ENCODE measurements at regions not wholly inside any gene's neighbourhood (a gene's known extent, or its start where the extent isn't known, plus 50 kb on each side); places are given as distances from the start of the nearest gene placed in this dataset.

DNA sequence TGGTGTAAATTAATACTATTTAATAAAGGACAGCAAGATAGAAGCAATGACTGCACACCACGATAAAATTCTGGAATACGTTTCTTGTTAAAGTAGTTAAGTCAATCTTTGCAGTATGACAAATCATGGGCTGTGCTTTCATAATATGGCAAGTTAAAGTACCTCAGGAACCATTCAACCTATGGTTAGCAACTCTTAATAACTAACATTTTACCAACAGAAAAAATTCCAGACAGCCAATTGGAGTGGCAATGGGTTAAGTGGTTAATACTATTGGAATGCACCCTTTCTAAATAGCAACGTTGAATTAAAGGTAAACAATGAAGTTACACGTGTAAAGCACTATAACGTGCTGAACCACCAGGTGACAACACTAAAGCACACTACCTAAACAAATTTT, 72.4 kb upstream of the ZCCHC13 start:
- no peaks in the 10 kb centered on the region; the same call in 1 of the 2 replicates for H3K36me3 ChIP-seq (ENCODE audit: insufficient read depth, low read length)
- no peak overlapping the region for H2AFZ ChIP-seq (ENCODE audit: low read length, unreplicated experiment)
- H3K27me3 ChIP-seq (ENCODE audit: insufficient read depth, low read length) = no peaks in the 10 kb centered on the region
- no peaks in the 10 kb centered on the region for H3K4me1 ChIP-seq (ENCODE audit: control insufficient read depth, insufficient read depth, low read length, unreplicated experiment)
- H3K4me3 ChIP-seq (ENCODE audit: low read depth, low read length) = no peak overlapping the region
- peaks cover 5% of the 10 kb centered on the region for H3K79me2 ChIP-seq (ENCODE audit: control insufficient read depth, insufficient read depth, low read length, unreplicated experiment)
- no peak overlapping the region for H3K27ac ChIP-seq (ENCODE audit: low read depth, low read length)

DNA sequence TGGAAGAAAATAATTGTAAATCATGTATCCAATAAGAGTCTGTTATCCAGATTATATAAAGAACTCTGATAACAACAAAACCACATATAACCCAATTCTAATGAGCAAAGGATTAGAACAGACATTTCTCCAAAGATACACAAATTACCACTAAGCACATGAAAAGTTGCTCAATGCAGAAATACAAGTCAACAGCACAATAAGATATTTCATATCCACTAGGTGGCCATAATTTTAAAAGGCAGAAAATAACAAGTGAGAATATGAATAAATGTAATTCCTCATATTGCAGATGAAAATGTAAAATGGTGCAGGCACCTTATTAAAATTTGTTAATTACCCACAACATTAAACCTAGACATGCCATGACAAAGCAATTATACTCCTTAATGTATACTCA, 73.9 kb upstream of the ZCCHC13 start:
- no peak overlapping the region for H3K27ac ChIP-seq (ENCODE audit: low read depth, low read length)
- no peak overlapping the region for H2AFZ ChIP-seq (ENCODE audit: low read length, unreplicated experiment)
- peaks cover 8% of the 10 kb centered on the region for H3K79me2 ChIP-seq (ENCODE audit: control insufficient read depth, insufficient read depth, low read length, unreplicated experiment)
- no peaks in the 10 kb centered on the region for H3K27me3 ChIP-seq (ENCODE audit: insufficient read depth, low read length)
- H3K4me3 ChIP-seq (ENCODE audit: low read depth, low read length) = no peak overlapping the region
- no peaks in the 10 kb centered on the region; the same call in 1 of the 2 replicates for H3K36me3 ChIP-seq (ENCODE audit: insufficient read depth, low read length)
- no peaks in the 10 kb centered on the region for H3K4me1 ChIP-seq (ENCODE audit: control insufficient read depth, insufficient read depth, low read length, unreplicated experiment)

DNA sequence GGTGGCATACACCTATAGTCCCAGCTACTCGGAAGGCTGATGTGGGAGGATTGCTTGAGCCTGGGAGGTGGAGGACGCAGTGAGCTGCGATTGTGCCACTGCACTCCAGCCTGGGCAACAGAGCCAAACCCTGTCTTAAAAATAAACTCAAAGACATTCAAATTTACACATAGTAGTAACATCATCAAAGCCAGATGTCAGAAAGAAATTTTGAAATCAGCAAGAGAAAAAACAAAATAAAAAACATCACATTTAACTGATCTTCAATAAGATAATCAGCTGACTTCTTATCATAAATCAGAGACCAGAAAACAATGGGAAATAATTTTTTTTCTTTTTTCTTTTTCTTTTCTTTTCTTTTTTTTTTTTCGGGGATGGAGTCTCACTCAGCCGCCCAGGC, 78.9 kb upstream of the ZCCHC13 start:
- Histone ChIP-seq H3K79me2 (ENCODE audit: control insufficient read depth, insufficient read depth, low read length, unreplicated experiment) (peaks cover 8% of the 10 kb centered on the region), H3K36me3 (ENCODE audit: insufficient read depth, low read length) (peaks cover 3% of the 10 kb centered on the region; the same call in 1 of the 2 replicates), H3K27me3 (ENCODE audit: insufficient read depth, low read length) (no peaks in the 10 kb centered on the region), H2AFZ (ENCODE audit: low read length, unreplicated experiment) (no peak overlapping the region), H3K4me3 (ENCODE audit: low read depth, low read length) (no peak overlapping the region), H3K27ac (ENCODE audit: low read depth, low read length) (no peak overlapping the region), H3K4me1 (ENCODE audit: control insufficient read depth, insufficient read depth, low read length, unreplicated experiment) (no peaks in the 10 kb centered on the region)

DNA sequence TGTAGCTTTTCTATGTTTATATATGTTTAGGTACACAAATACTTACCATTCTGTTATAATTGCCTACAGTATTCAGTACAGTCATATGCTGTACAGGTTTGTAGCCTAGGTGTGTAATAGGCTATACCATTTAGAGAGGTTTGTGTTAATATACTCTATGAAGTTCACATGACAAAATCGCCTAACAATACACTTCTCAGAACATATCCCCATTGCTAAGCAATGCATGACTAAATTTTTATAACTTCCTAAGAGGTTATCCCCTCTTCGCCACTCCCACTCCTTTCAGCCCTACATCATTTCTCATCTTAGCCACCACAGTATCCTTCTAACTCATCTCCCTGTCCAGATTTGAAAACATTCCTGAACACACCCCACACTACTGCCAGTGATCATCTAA, 83.7 kb upstream of the ZCCHC13 start:
- Histone ChIP-seq H3K36me3 (ENCODE audit: insufficient read depth, low read length) (0 out of 2 replicates have a peak, but pooled peaks cover 7% of the 10 kb centered on the region), H3K4me3 (ENCODE audit: low read depth, low read length) (no peak overlapping the region), H2AFZ (ENCODE audit: low read length, unreplicated experiment) (no peak overlapping the region), H3K27ac (ENCODE audit: low read depth, low read length) (no peak overlapping the region), H3K79me2 (ENCODE audit: control insufficient read depth, insufficient read depth, low read length, unreplicated experiment) (peaks cover 2% of the 10 kb centered on the region), H3K27me3 (ENCODE audit: insufficient read depth, low read length) (no peaks in the 10 kb centered on the region), H3K4me1 (ENCODE audit: control insufficient read depth, insufficient read depth, low read length, unreplicated experiment) (no peaks in the 10 kb centered on the region)

DNA sequence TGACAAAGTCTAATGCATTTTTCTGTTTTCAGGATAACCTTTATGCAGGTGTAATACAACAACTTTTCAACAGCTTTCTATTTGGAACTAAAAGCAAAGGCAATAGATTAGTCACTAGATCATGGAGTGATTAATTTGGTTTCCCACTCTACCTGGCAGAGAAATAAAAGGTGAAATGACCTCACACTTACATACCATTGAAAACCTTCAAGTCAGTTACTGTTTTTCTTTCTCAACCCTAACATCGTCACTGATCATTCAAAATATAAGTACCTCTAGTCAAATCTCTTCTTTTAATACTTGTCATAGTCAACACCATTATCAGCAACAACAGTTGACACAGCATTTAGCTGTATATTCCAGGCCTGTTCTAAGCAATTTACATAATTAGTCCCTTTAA, 85.1 kb upstream of the ZCCHC13 start:
- no peak overlapping the region for H2AFZ ChIP-seq (ENCODE audit: low read length, unreplicated experiment)
- H3K27me3 ChIP-seq (ENCODE audit: insufficient read depth, low read length) = no peaks in the 10 kb centered on the region
- H3K79me2 ChIP-seq (ENCODE audit: control insufficient read depth, insufficient read depth, low read length, unreplicated experiment) = peaks cover 2% of the 10 kb centered on the region
- H3K4me3 ChIP-seq (ENCODE audit: low read depth, low read length) = no peak overlapping the region
- H3K4me1 ChIP-seq (ENCODE audit: control insufficient read depth, insufficient read depth, low read length, unreplicated experiment) = no peaks in the 10 kb centered on the region
- H3K36me3 ChIP-seq (ENCODE audit: insufficient read depth, low read length) = 0 out of 2 replicates have a peak, but pooled peaks cover 7% of the 10 kb centered on the region
- no peak overlapping the region for H3K27ac ChIP-seq (ENCODE audit: low read depth, low read length)

DNA sequence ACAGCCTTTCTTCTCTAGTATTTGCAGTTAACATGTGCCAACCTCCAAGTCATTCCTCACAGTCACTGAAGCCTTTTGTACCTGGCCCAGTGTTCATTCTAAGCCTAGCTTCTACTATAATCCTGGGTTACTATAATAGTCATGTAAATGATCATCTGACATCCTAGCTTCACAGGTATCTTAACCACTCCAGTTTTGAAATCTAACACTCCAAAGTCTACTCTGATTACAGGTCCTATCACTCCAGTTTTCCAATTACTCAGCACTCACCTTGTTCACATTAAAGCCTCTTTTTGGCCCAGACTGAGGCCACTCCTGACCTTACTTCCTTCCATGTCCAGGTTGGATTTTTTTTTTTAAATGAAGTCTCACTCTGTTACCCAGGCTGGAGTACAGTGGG, 87.6 kb upstream of the ZCCHC13 start:
- Histone ChIP-seq H3K4me3 (ENCODE audit: low read depth, low read length) (no peak overlapping the region), H3K36me3 (ENCODE audit: insufficient read depth, low read length) (0 out of 2 replicates have a peak, but pooled peaks cover 4% of the 10 kb centered on the region), H3K4me1 (ENCODE audit: control insufficient read depth, insufficient read depth, low read length, unreplicated experiment) (no peaks in the 10 kb centered on the region), H3K27me3 (ENCODE audit: insufficient read depth, low read length) (no peaks in the 10 kb centered on the region), H3K27ac (ENCODE audit: low read depth, low read length) (no peak overlapping the region), H3K79me2 (ENCODE audit: control insufficient read depth, insufficient read depth, low read length, unreplicated experiment) (peaks cover 2% of the 10 kb centered on the region), H2AFZ (ENCODE audit: low read length, unreplicated experiment) (no peak overlapping the region)

DNA sequence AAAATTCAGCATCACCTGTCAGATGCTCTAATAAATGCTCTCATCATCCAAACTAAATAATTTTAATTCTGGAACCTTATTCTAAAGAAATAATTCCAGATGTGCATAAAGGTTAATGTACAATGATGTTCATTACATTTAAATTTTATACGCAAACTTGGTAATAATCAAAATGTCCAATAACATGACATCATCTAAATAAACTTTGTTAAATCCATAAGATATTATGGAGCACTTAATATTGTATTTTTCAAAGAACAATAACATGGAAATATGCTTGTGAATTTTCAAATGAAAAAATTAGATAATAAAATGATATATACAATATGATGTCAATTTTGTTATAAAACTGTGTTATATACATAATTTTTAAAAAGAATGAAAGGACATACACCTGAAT, 92.1 kb upstream of the ZCCHC13 start:
- H3K27ac ChIP-seq (ENCODE audit: low read depth, low read length) = no peak overlapping the region
- H3K4me3 ChIP-seq (ENCODE audit: low read depth, low read length) = no peak overlapping the region
- H2AFZ ChIP-seq (ENCODE audit: low read length, unreplicated experiment) = no peak overlapping the region
- H3K27me3 ChIP-seq (ENCODE audit: insufficient read depth, low read length) = no peaks in the 10 kb centered on the region
- no peaks in the 10 kb centered on the region for H3K4me1 ChIP-seq (ENCODE audit: control insufficient read depth, insufficient read depth, low read length, unreplicated experiment)
- H3K79me2 ChIP-seq (ENCODE audit: control insufficient read depth, insufficient read depth, low read length, unreplicated experiment) = no peaks in the 10 kb centered on the region
- H3K36me3 ChIP-seq (ENCODE audit: insufficient read depth, low read length) = 0 out of 2 replicates have a peak, but pooled peaks cover under 1% of the 10 kb centered on the region

DNA sequence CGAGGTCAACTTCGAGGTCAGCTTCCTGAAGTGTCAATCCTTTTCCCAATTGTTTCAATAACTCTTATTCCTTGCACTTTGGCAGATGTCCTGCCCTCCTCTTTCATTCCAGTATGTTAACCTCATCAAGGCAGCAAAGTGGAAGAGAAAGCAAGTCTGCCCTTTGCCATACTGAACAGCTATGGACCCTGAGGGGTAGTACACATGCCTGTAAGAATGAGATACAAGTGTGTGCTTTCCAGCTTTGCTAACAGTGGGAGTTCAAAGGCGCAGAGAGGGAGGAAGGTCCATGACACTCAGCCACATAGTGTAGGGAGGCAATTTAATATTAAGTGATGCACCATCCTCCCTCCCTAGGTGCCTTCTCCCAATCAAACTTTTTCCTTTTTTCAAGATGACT, 96.4 kb upstream of the ZCCHC13 start:
- Histone ChIP-seq H3K36me3 (ENCODE audit: insufficient read depth, low read length) (0 out of 2 replicates have a peak, but pooled peaks cover 2% of the 10 kb centered on the region), H3K4me3 (ENCODE audit: low read depth, low read length) (no peak overlapping the region), H3K27me3 (ENCODE audit: insufficient read depth, low read length) (no peaks in the 10 kb centered on the region), H3K27ac (ENCODE audit: low read depth, low read length) (no peak overlapping the region), H3K4me1 (ENCODE audit: control insufficient read depth, insufficient read depth, low read length, unreplicated experiment) (no peaks in the 10 kb centered on the region), H3K79me2 (ENCODE audit: control insufficient read depth, insufficient read depth, low read length, unreplicated experiment) (no peaks in the 10 kb centered on the region), H2AFZ (ENCODE audit: low read length, unreplicated experiment) (no peak overlapping the region)

DNA sequence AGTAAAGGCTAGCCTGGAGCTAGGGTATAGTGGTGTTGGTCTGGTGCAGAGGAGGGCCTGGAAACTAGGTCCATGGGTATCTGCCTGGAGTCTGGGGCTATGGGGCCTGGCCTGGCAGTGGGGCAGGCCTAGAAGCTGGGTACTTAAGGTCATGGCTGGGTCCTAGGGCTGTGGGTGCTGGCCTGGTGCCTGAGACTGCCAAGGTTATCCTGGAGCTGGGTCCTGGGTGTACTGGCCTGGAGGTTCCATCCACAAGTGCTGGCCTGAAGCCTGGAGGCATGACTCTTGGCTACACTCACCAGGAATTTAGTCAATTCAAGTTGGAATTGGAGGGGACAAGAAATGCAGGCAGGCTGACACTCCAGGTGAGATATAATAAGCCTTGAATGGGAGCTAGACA, 108.4 kb upstream of the ZCCHC13 start:
- Histone ChIP-seq H3K27me3 (ENCODE audit: insufficient read depth, low read length) (no peaks in the 10 kb centered on the region), H3K79me2 (ENCODE audit: control insufficient read depth, insufficient read depth, low read length, unreplicated experiment) (no peaks in the 10 kb centered on the region), H2AFZ (ENCODE audit: low read length, unreplicated experiment) (no peak overlapping the region), H3K27ac (ENCODE audit: low read depth, low read length) (no peak overlapping the region), H3K4me1 (ENCODE audit: control insufficient read depth, insufficient read depth, low read length, unreplicated experiment) (no peaks in the 10 kb centered on the region), H3K36me3 (ENCODE audit: insufficient read depth, low read length) (no peaks in the 10 kb centered on the region), H3K4me3 (ENCODE audit: low read depth, low read length) (no peak overlapping the region)

DNA sequence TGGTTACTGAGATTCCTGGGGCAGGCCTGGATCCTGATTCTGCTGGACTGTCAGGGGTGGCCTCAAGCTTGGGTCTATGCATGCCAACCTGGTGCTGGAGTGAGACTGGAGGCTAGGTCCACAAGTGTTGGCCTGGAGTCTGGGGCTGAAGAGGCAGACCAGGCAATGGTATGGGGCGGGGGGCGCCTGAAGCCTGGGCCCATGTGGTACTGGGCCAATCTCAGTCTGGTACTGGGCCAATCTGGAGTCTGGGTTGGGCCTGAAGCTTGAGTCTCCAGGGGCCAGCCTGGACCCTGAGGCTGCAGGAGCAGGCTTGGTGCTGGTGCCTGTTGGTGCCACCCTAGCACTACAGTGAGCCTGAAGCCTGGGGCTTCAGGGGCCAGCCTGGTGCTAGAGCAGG, 108.9 kb upstream of the ZCCHC13 start:
- no peak overlapping the region for H2AFZ ChIP-seq (ENCODE audit: low read length, unreplicated experiment)
- no peak overlapping the region for H3K27ac ChIP-seq (ENCODE audit: low read depth, low read length)
- no peaks in the 10 kb centered on the region for H3K27me3 ChIP-seq (ENCODE audit: insufficient read depth, low read length)

DNA sequence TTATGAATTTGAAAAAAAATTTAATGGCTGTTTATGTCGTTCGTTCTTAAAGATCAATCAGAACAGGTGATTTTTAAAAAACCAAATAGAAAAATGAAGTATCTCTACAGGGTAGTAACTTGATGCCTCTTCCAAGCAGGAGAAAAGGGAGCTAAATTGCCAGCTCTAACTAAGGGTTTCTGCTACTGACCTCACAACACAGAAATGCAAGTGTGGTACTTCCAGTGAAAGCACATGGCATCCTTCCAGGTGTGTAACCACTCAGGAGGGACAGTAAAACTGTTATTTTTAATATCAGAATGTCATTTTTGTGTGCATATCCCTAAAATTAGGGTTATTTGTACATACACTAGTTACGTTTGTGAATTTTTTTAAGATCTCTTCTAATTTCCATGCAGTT, 116.8 kb upstream of the ZCCHC13 start:
- no peaks in the 10 kb centered on the region for H3K79me2 ChIP-seq (ENCODE audit: control insufficient read depth, insufficient read depth, low read length, unreplicated experiment)
- no peaks in the 10 kb centered on the region for H3K27me3 ChIP-seq (ENCODE audit: insufficient read depth, low read length)
- no peak overlapping the region for H2AFZ ChIP-seq (ENCODE audit: low read length, unreplicated experiment)
- no peak overlapping the region for H3K4me3 ChIP-seq (ENCODE audit: low read depth, low read length)
- H3K36me3 ChIP-seq (ENCODE audit: insufficient read depth, low read length) = no peaks in the 10 kb centered on the region
- H3K27ac ChIP-seq (ENCODE audit: low read depth, low read length) = no peak overlapping the region
- no peaks in the 10 kb centered on the region for H3K4me1 ChIP-seq (ENCODE audit: control insufficient read depth, insufficient read depth, low read length, unreplicated experiment)

More for the DNA sequence above, 108.9 kb upstream of the ZCCHC13 start:
- Histone ChIP-seq H3K4me1 (ENCODE audit: control insufficient read depth, insufficient read depth, low read length, unreplicated experiment) (no peaks in the 10 kb centered on the region), H3K79me2 (ENCODE audit: control insufficient read depth, insufficient read depth, low read length, unreplicated experiment) (no peaks in the 10 kb centered on the region), H3K4me3 (ENCODE audit: low read depth, low read length) (no peak overlapping the region), H3K36me3 (ENCODE audit: insufficient read depth, low read length) (no peaks in the 10 kb centered on the region)

Measured in ACC112 (cell line).